ENCODE measurements at regions not wholly inside any gene's neighbourhood (a gene's known extent, or its start where the extent isn't known, plus 50 kb on each side); places are given as distances from the start of the nearest gene placed in this dataset.

- TF ChIP-seq POLR2AphosphoS5 (IDR thresholded peaks at IDR 0.05) (no peak), CTCF (IDR thresholded peaks at IDR 0.05) (no peak), POLR2A (IDR thresholded peaks at IDR 0.05) (no peak)
Observed at GRCh38 chrX:40808203-40808602, 72.9 kb upstream of the MED14 start.

Measured in breast epithelium (tissue), 3 donors.